HG02943 (cell line): ENCODE measurements at regions not wholly inside any gene's neighbourhood (a gene's known extent, or its start where the extent isn't known, plus 50 kb on each side); places are given as distances from the start of the nearest gene placed in this dataset.

Experiments used
- ATAC-seq: cut with Tn5 transposase; IDR thresholded peaks from one replicate; pipeline ENCODE4 v1.9.1; 2021; ENCODE audit warnings: mild to moderate bottlenecking, low read depth, moderate library complexity; ENCODE audit not compliant: unreplicated experiment

DNA sequence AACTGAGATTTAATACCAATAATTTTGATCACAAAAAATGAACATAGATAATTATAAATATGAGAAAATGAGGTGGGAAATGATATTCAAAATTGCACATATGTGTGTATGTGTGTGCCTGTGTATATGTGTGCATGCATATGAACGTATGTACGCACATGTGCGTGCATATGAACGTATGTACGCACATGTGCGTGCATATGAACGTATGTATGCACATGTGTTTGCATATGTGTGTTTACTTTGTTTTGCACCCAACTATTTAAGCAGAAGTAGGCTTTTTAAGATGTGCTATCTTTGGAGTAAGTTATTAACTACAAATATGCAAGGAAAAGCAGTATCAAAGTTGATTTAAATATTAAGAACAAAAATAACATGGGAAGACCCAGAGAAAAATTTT, 484.3 kb downstream of the EPHA4 start:
- no peak for ATAC-seq

GRCh38 chr2:221088506-221088905, 483.6 kb downstream of the EPHA4 start:
- ATAC-seq: no peak

- no peak for ATAC-seq
Observed at GRCh38 chr2:221095356-221095755, 476.7 kb downstream of the EPHA4 start.

DNA sequence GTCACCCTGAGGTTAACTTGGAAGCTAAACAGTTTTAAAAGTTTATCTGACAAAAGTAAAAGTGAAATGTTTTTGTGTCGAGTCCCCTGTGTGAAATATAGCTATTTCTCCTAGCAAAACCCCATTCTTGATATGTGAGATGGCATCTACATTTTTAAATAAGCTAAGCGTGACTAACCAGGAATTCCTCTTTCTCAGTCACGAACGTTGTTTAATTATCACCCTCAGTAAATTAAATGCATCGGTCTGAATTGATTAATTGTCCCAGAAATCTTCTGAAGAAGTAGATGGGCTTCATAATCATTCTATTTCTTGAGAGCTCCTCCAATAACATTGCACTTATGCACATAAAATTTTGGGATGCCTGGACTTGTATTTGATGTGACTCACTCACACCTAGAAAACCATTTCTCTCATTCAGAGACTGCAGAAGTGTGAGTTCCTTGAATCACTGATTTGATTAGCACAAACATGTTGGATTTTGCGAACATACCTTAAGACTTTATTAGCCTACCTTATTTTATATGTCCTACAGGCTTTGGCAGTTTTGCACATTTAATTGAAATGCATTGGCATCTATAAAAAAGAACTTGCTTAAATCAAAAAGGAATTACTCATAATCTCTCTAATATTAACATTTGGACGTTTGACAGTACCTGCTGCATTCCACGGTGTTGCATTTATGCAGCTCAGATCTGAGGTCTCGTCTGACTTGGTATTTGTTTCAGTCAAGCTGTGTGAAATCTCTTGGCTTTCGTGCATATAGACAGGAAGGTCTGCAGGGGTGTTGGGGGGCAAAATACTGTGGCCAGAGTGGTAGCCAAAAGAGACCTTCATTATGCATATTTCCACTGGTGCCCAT, 475.2 kb downstream of the EPHA4 start:
- ATAC-seq: no peak

GRCh38 chr2:221097568-221097915, 474.6 kb downstream of the EPHA4 start:
- ATAC-seq: no peak

DNA sequence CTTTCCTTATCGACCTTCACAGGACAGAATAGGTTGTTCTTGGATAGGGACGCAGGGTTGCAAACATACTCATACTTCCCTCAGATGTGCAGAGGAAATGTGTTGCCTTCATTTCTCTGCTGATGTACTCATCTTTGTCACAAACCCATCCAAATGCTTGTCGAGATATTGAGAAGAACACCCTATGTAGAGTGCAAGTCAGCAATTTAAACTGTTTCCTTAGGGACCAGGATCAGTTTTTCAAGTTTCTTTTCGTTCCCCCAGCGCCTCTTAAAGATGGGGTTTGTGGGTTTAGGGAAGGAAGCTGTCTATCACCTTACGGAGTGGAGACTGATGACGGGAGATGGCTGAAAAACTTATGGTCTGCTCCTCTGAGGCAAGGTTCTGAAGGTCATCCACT, 474.2 kb downstream of the EPHA4 start:
- no peak for ATAC-seq

DNA sequence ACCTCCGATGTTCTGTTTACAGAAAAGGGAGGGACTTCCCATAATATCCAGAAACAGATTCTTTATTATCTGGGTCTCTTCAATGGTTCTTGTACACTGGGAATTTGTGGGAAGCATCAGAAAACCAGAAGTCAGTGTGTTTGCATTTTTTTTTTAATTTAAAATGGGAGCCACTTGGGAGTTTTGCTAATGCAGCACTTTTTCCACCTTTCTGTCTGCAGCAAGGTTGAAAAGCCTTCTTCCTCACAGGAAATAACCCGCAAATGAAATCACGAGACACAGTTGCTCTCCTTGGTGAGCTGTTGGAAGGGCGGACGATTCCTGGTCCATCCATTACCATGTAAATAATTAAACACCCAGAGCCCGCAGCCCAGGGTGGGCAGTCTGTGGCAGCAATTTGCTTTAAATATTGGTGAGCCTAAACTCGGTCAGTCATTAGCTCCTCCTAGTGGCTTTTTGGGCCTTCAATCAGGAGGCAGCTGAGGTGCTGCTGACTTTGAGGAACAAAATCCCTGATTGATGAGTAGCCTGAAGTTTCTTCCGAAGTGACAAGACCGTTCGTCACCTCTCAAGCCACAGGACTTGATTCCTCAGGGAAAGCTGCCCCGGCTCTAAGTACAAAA, 471.5 kb downstream of the EPHA4 start:
- ATAC-seq: no peak

GRCh38 chr2:221102896-221103688, 469.0 kb downstream of the EPHA4 start:
- peak; percentile 77 for ATAC-seq

- ATAC-seq: no peak
Observed at GRCh38 chr2:221103930-221104329, 468.2 kb downstream of the EPHA4 start.

GRCh38 chr2:221104361-221104811, 467.7 kb downstream of the EPHA4 start:
- ATAC-seq: no peak

GRCh38 chr2:221106241-221106640, 465.9 kb downstream of the EPHA4 start:
- ATAC-seq: no peak

- ATAC-seq: no peak
Observed at GRCh38 chr2:221107424-221107823, 464.7 kb downstream of the EPHA4 start.

DNA sequence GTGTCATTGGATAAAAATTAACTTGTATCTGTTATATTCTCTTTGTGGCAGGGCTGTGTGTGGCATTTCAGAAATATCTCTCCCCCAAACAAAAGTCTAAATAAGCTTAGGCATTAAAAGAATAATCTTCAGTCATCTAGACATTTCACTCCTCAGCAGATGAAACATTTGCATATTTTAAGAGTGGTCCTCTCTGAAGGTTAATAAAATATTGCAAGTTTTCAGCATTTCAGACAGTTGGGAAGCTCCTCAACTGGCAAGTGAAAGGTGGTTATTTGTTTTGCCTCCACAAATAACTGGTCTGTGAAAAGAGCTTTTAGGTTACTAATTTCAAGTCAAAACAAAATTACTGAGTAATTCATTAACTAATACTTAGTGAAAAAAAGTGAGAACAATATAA, 462.6 kb downstream of the EPHA4 start:
- peak; percentile 91 for ATAC-seq

DNA sequence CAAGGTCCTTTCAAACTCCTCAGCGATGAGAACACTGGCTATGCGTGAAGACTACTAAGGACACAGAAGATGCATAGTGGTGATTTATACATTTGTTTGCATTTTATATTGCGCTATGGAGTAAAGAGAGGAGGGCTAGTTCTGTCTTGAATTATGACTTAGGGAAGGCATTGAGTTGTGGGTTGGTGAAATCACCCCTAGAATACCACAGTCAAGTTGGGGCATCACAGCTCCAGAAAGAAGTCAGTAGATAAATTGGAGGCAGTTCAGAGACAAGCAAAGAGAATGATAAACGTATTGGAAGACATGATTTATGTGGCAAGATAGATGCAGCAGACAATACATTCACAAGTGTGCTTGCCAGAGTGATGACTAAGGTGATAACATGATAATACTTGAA, 460.4 kb downstream of the EPHA4 start:
- no peak for ATAC-seq

DNA sequence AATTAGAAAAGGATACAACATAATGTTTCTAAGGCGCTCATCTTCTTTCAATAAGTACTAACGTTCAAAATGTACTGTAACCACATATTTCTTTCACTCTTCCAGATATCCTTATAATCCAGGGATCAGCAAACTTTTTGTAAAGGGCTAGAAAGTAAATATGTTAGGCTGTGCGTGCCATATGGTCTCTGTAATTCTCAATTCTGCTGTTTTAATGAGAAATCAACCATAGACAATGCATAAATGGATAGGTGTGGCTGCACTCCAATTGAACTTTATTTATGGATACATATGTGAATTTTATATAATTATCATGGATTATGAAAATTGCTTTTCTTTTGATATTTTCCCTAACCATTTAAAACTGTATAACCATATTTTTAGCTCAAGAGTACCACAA, 459.4 kb downstream of the EPHA4 start:
- ATAC-seq: no peak

GRCh38 chr2:221115944-221116343, 456.2 kb downstream of the EPHA4 start:
- no peak for ATAC-seq

DNA sequence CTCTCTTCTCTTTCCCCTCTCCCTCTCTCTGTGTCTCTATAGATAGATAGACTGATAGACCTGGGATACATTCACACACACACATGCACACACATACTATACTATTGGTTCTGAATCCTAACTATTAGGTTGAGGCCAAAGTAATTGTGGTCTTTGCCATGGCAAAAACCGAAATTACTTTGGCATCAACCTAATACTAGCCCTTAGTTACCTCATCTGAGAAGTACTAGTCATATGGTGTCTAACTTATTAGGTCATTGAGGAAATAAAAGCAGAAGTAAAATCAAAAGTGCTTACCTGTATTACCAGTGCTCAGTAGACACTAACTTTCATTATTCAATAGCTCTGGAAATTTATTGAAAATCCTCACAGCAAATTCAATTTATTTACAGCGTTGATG, 451.5 kb downstream of the EPHA4 start:
- peak; percentile 74 for ATAC-seq

DNA sequence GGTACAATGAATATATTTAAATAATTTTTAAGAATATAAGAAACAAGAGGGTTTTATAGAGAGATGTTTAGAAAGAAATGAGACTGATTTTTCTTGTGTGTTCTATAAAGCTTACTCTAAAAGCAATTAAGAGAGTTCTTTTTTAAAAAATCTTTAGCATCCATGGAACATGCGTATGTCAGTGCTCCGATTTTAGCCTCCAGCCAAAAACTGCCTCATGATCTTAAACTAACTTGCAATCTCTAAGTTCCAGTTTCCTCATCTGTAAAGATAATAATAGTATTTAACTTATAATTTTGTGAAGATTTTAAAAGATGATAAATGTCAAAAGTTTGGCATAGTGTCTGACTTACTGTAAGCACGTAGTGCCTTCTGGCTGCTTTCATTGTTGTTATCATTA, 448.7 kb downstream of the EPHA4 start:
- no peak for ATAC-seq

- no peak for ATAC-seq
Observed at GRCh38 chr2:221124532-221125240, 447.4 kb downstream of the EPHA4 start.

- no peak for ATAC-seq
Observed at GRCh38 chr2:221125691-221126090, 446.4 kb downstream of the EPHA4 start.

GRCh38 chr2:221129657-221130056, 442.4 kb downstream of the EPHA4 start:
- no peak for ATAC-seq
